Cardiac fibroblast (primary cell): ENCODE measurements at regions not wholly inside any gene's neighbourhood (a gene's known extent, or its start where the extent isn't known, plus 50 kb on each side); places are given as distances from the start of the nearest gene placed in this dataset.
"Not testable (repeated sequence)": the region's sequence is repeated elsewhere in the genome, so short reads cannot be mapped to it uniquely, and the experiment has no call there.

Experiments used
- DNase-seq, 2 donors: peaks; one replicate each; pipeline versions ENCODE4 v3.0.0 to v3.0.0-alpha.2; 2010; ENCODE audit warnings: low read depth in 2 of 2
- H3K4me3 ChIP-seq, 2 donors: replicated peaks in 1 of 2; 1 replicate in 1 of 2; 2 replicates in 1 of 2; pipeline ENCODE4 v1.5.1; 2011; ENCODE audit warnings: low read depth in 2 of 2, low read length in 2 of 2, mild to moderate bottlenecking in 2 of 2, moderate library complexity in 1 of 2
- TF ChIP-seq, protein P1 (sequence below): IDR thresholded peaks from one replicate; pipeline ENCODE4 v1.5.1; 2011; ENCODE audit warnings: low read depth, mild to moderate bottlenecking, low read length, inconsistent platforms

DNA sequence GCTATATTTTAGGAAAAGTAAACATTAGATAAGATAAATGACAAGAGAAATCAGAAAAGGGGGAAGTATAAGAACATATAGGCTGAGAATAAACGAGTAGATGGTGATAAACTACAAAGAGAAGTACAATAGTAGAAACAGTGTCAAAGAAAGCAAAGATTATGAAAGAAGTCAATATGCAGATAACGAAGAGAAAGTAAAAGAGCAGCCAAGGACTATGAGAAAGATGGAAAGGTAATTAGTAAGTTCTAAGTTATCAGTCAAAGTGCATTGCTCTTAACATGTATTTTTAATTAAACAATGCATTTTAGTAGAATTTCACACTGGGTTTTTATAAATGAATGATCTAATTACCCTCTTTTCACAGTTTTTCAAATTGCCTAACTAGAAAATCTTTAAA lies 1801.3 kb upstream of the PCDH10 start:
- no peak overlapping the region for H3K4me3 ChIP-seq
- TF ChIP-seq, protein P1, sequence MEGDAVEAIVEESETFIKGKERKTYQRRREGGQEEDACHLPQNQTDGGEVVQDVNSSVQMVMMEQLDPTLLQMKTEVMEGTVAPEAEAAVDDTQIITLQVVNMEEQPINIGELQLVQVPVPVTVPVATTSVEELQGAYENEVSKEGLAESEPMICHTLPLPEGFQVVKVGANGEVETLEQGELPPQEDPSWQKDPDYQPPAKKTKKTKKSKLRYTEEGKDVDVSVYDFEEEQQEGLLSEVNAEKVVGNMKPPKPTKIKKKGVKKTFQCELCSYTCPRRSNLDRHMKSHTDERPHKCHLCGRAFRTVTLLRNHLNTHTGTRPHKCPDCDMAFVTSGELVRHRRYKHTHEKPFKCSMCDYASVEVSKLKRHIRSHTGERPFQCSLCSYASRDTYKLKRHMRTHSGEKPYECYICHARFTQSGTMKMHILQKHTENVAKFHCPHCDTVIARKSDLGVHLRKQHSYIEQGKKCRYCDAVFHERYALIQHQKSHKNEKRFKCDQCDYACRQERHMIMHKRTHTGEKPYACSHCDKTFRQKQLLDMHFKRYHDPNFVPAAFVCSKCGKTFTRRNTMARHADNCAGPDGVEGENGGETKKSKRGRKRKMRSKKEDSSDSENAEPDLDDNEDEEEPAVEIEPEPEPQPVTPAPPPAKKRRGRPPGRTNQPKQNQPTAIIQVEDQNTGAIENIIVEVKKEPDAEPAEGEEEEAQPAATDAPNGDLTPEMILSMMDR, result no peak
- DNase-seq, result no peak

DNA sequence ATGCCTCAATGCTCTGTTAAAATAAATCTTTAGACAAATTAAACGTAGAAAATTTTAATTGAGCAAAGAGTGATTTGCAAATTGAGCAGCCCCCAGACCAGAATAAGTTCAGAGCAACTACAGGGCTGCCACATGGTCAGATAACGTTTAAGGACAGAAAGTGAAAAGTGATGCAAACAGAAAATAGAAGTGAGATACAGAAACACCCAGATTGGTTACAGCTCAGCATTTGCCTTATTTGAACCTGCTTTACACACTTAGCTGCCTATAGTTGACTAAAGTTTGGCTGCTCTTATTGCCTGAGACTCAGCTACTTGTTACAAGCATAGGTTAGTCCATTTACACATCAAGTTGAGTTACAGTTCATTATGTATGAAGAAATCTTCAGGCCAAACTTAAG lies 1800.8 kb upstream of the PCDH10 start:
- TF ChIP-seq, protein P1, result no peak
- no peak for DNase-seq
- no peak overlapping the region for H3K4me3 ChIP-seq

- DNase-seq, H3K4me3 ChIP-seq: not testable (repeated sequence)
Observed at GRCh38 chr4:131352371-131352770, 1796.7 kb upstream of the PCDH10 start.

GRCh38 chr4:131366714-131367113 lies 1782.4 kb upstream of the PCDH10 start:
- TF ChIP-seq, protein P1, result no peak
- no peak overlapping the region for H3K4me3 ChIP-seq
- DNase-seq, result no peak

GRCh38 chr4:131367441-131367840 lies 1781.7 kb upstream of the PCDH10 start:
- no peak for DNase-seq
- TF ChIP-seq, protein P1, result no peak
- H3K4me3 ChIP-seq, result no peak overlapping the region

DNA sequence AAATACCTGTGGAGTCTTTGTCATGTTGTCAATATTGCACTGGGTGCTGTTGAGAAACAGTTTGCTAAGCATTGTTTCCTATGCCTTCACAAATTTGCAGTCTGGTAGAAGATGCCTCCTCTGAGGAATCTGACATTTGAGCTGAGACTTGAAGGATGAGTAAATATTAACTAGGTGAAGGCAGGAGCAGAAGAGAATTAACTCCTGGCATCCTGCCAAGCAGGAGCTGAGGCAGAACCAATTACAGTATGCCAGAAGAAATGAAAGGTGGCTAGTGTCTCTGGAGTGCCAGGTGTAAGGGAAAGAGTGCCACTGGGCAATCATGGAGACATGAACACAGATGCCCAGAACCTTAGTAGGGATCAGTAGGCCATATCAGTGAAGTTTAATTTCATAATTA lies 1778.2 kb upstream of the PCDH10 start:
- TF ChIP-seq, protein P1, result no peak
- no peak for DNase-seq
- no peak overlapping the region for H3K4me3 ChIP-seq

DNA sequence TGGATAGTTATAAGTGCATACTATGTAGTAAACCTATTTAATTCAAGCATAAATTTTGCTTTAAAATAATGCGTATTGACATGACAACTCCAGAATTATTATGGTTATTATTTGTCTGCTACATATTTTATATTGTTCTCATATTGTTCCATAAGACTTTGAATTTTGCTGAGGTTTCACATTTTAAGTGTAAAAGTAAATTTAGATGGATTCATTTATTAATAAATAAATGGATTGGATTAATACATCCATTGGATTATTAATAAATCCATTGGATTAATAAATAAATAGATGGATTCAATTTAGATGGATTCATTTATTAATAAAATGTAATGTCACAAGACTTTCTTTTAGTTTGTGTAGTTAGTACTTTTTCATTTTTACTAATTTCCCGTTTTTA lies 1768.0 kb upstream of the PCDH10 start:
- no peak for DNase-seq
- no peak overlapping the region for H3K4me3 ChIP-seq
- TF ChIP-seq, protein P1, result no peak
